Inflammatory macrophage treated with lipopolysaccharide for 4 hours (primary cell): ENCODE measurements at regions not wholly inside any gene's neighbourhood (a gene's known extent, or its start where the extent isn't known, plus 50 kb on each side); places are given as distances from the start of the nearest gene placed in this dataset.

Experiments used
- DNase-seq: peaks from one replicate; pipeline ENCODE4 v3.0.0-alpha.2; 2020

GRCh38 chr12:88371416-88372183, 208.7 kb downstream of the KITLG start:
- DNase-seq: peak; percentile 17

- DNase-seq: no peak
Observed at GRCh38 chr12:88375306-88376305, 204.7 kb downstream of the KITLG start.

DNA sequence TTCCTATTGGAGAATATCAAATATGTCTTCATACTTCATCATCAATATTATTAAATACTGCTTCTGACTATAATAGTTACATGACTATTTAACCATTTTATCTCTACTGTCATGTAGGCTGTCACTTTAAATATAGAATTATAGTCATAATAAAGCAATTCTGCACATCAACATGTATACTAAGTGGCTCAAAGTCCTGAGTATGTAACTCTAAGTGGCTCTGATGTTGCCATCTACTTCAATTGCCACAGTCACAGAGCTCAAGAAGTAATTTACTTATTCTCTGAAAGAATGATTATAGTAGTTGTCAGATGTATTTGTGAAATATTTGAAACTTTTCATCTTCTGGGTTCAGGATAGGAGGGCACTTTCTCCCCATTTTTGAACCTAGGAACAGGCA, 202.3 kb downstream of the KITLG start:
- no peak for DNase-seq

- DNase-seq: peak; percentile 46
Observed at GRCh38 chr12:88381466-88381865, 198.8 kb downstream of the KITLG start.

GRCh38 chr12:88383405-88383804, 196.9 kb downstream of the KITLG start:
- no peak for DNase-seq

DNA sequence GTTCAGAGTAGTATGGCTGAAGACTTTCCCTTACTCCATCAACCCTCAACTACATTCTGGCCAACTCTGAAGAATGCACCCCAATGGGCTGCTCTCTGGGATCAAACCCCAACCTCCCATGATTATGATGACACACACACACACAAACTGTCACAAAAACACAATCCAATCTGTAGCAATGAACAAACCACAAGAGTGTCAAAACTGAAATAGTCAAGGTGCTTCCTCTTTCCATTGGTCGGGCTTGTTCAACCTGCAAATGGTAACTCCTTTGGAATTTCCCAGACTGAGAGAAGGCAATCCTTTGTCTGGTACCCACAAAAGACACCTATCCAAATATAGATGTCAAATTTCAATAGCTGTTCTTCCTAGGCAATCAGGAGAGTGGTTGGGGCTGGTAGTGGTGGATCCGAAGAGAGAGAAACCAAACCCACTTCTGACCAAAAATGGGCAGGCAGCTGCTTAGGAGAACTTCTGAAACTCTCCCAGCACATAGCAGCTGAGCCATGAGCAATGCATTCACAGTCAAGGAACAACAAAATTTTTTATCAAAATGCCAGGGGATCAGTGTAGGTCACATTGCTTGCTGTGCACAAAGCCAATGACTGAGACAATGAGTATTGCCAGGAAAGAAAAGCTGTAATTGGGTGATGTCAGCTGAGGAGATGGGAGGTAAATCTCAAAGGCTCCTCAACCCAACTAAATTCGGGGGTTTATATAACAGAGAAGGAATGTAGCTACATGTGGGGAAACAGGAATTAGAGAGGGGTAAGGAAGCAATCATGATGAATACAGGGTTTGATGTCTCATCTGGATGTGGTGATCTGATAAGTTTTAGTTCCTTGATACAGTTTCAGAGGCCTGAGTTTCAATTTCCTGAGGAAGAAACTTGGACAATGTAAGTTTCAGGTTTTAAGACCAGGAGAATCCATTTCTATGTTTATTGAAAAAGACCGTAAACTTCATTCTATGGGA, 191.4 kb downstream of the KITLG start:
- peak; percentile 74 for DNase-seq

DNA sequence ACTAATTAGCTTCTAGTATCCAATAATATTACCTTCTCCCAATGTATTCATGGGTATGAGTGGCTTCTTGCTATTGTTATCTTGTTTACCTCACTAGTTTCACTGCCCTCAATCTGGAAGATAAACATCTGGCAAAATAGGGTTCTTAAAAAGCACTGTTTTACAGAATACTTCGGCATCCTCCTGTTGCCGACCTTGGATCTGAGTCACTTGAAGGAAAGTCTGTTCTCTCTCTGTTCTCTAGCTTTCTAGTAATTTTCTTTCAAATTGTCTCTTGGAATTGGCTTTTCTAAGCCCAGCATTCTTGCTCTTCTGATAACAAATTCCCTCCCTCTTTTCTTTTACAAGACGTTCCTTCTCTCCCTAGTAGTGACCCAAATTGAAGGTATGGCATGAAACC, 189.5 kb downstream of the KITLG start:
- no peak for DNase-seq

GRCh38 chr12:88391556-88391955, 188.7 kb downstream of the KITLG start:
- DNase-seq: peak; percentile 89

DNA sequence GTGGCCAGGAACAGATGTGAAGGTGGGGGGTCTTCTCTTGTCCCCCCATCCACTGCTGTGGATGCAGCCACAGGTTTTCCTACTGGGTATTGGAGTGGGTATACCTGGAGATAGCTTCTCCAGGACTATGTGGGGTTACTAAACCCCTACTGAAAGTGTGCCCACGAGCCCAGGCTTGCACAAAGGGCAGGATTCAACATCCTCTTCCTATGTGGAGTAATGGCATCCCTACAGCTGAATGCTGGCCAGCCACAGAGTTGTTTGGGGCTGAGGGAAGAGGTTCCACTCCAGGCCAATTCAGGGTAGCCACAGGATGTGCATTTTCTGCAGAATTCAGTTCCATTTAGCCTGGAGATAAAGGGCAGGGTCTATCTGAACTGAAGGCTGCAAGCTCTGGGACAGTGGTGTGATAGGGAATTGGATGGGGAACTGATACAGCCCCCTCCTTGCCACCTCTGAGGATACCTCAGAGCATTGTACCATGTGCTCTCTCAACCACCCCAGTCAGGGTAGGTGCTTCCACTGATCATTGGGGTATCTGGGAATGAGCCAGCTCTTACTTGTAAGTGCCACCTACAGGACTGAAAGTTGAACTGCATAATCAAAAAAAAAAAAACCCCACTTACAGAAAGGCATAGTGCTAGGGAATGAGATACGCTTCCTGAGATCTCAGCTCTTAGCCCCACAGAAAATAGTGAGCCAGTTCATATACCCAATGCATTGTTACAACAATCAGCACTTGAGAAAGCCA, 187.1 kb downstream of the KITLG start:
- peak; percentile 46 for DNase-seq

- no peak for DNase-seq
Observed at GRCh38 chr12:88398031-88398430, 182.2 kb downstream of the KITLG start.

GRCh38 chr12:88399811-88400210, 180.5 kb downstream of the KITLG start:
- no peak for DNase-seq

- DNase-seq: no peak
Observed at GRCh38 chr12:88400302-88400701, 180.0 kb downstream of the KITLG start.

DNA sequence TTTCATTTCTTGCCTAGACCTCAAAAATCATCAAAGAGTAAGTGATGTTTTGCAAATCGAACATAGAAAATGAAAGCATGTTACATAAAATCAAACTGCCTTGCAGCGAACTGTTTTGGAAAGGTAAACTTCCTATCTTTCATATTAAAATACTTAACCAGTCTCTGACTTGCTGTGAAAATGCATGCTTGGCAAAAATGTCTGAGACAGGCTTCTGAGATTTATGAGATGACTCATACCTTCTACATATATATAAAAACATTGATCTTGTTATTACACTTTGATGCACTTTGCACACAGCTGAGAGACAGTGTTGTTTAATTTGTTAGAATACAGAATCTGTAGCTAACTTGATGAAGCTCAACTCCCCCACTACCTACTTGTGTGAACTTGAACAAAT, 179.1 kb downstream of the KITLG start:
- DNase-seq: no peak

DNA sequence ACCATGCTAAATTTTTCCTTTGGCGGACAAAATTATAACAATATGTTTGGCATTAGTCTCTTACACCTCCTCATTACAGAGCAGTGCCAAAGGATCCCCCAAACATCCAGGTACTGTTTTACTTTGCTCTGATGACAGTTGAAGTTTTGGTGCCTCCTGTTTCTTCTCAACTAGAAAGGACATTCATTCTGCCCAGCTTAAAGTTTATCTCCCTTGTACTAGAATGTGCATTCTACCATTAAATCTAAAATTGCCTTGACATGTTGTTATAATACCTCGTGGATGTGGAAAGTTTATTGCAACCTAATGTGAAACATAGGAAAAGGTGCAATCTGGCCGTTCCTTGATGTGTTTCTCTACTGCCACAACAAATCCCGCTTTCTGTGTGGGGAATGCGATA, 173.4 kb downstream of the KITLG start:
- no peak for DNase-seq

GRCh38 chr12:88408823-88409222, 171.4 kb downstream of the KITLG start:
- DNase-seq: no peak

DNA sequence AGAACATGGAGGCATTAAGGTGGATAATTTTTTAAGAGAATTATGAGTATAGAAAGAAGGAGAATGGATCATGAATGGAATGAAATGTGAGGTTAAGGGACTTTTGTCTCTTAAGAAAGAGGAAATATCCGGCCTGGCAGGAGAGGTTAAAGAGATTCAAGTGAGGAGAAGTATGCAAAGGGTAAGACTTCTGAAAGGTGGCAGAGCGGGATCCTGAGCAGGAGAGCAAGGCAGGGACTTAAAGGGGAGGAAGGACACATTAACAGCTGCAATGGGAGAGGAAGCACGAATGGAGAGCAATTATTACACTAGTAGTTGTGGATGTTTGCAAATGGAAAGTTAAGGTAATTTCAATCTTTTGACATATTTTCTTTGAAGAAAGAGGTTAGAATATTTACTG, 171.0 kb downstream of the KITLG start:
- no peak for DNase-seq

DNA sequence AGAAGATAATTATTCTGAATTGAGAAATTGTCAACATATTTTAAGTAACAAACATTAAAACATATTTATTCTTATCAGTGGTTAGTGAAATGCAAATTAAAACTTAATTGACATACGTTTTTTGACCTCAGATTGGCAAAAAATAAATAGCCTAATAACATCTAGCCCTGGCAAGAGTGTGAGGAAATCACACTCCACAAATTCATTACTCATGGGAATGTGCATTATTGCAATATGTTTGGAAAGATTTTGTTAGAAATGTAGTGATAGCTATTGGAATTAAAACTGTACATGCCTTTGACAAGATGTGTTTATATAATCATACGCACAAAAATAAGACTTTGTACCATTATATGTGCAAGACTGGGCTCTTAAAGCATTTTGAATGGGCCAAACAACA, 168.6 kb downstream of the KITLG start:
- DNase-seq: no peak

DNA sequence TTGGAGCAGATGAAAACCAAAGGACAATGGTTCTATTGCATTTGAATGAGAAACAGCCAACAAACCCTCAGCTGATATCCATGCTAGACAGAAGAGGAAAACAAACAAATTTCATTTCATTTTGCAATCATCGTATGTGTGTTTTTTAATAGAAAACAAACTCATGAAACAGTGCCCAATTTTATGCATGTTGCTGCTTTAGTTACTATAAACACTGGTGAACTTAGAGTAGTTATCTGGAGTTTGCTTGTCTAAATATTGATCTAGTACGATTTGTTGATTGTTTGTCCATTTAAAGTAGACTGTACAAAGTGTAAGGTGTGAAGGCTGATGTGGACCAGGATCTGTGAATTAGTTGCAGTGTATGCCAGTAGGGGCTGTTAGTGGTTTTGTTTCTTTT, 166.6 kb downstream of the KITLG start:
- no peak for DNase-seq

GRCh38 chr12:88416155-88416554, 164.1 kb downstream of the KITLG start:
- DNase-seq: no peak

DNA sequence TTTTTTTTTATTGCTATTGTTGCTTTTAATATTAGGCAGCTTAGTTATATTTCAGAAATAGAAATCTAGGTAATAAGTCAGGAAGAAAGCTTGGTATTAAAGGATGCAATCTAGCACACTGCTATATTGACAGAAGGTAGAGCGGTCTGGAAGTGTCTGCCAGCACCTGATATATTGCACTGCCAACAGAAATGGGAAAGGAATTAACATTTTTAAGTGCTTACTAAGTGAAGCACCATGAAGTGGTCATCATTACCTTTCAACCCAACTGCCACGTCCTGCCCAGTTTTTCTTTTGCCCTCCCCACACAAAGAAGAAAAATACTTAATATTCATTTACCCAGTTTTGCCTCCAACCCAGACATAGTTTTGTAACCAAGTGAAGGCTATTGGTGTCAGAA, 163.5 kb downstream of the KITLG start:
- DNase-seq: no peak

- DNase-seq: no peak
Observed at GRCh38 chr12:88417531-88417930, 162.7 kb downstream of the KITLG start.
